CD14-positive monocyte (primary cell): ENCODE measurements at regions not wholly inside any gene's neighbourhood (a gene's known extent, or its start where the extent isn't known, plus 50 kb on each side); places are given as distances from the start of the nearest gene placed in this dataset.

ENCODE experiments used
- DNase-seq, 3 donors: peaks; one replicate each; pipeline ENCODE4 v3.0.0-alpha.2; 2011 to 2022
- H2AFZ ChIP-seq: 2 replicates; pipeline ENCODE4 v1.6.0; 2012; ENCODE audit warnings: mild to moderate bottlenecking, low read depth, low read length, inconsistent platforms; ENCODE audit not compliant: insufficient read depth, poor library complexity, severe bottlenecking
- H3K27ac ChIP-seq, 2 donors: 1 replicate in 1 of 2; 2 replicates in 1 of 2; pipeline ENCODE4 v1.5.1; 2012 to 2013; ENCODE audit warnings: low read length in 2 of 2, control low read depth in 1 of 2, inconsistent platforms in 1 of 2, low read depth in 1 of 2, mild to moderate bottlenecking in 1 of 2
- H3K27me3 ChIP-seq, 2 donors: one replicate each; pipeline versions ENCODE4 v1.6.0 to v1.6.1; 2011 to 2013; ENCODE audit warnings: low read length in 2 of 2; ENCODE audit not compliant: control insufficient read depth in 2 of 2, insufficient read depth in 2 of 2
- H3K36me3 ChIP-seq, 2 donors: replicated peaks in 1 of 2; 1 replicate in 1 of 2; 2 replicates in 1 of 2; pipeline versions ENCODE4 v1.5.1 to v1.6.1; 2012 to 2013; ENCODE audit warnings: low read length in 2 of 2, control low read depth in 1 of 2, inconsistent platforms in 1 of 2, mild to moderate bottlenecking in 1 of 2; ENCODE audit not compliant: insufficient read depth in 2 of 2, control insufficient read depth in 1 of 2
- H3K4me1 ChIP-seq, 2 donors: 1 replicate in 1 of 2; 2 replicates in 1 of 2; pipeline versions ENCODE4 v1.5.1 to v1.6.1; 2012 to 2013; ENCODE audit warnings: low read length in 2 of 2, control low read depth in 1 of 2, inconsistent platforms in 1 of 2, mild to moderate bottlenecking in 1 of 2, moderate library complexity in 1 of 2; ENCODE audit not compliant: insufficient read depth in 2 of 2, control insufficient read depth in 1 of 2
- H3K4me2 ChIP-seq: replicated peaks from 2 replicates; pipeline ENCODE3; 2012; ENCODE audit warnings: low read length, moderate library complexity, mild to moderate bottlenecking; ENCODE audit not compliant: poor library complexity, severe bottlenecking; ENCODE audit errors: extremely low read depth
- H3K4me3 ChIP-seq, 3 experiments: fragments of 200-600 bp in 1 of 3; sonication (generic) in 1 of 3; replicated peaks in 1 of 3; 1 replicate in 2 of 3; 2 replicates in 1 of 3; pipeline ENCODE4 v1.5.1; 2011 to 2013; ENCODE audit warnings: low read length in 3 of 3, mild to moderate bottlenecking in 3 of 3, control low read depth in 2 of 3, low read depth in 2 of 3, inconsistent platforms in 1 of 3, moderate library complexity in 1 of 3
- H3K79me2 ChIP-seq: 2 replicates; pipeline ENCODE4 v1.6.0; 2012; ENCODE audit warnings: mild to moderate bottlenecking, control low read depth, inconsistent platforms, low read length, moderate library complexity; ENCODE audit not compliant: insufficient read depth
- H3K9ac ChIP-seq: 2 replicates; pipeline ENCODE4 v1.6.0; 2017; ENCODE audit warnings: low read length, mild to moderate bottlenecking; ENCODE audit not compliant: insufficient read depth, poor library complexity, severe bottlenecking
- H3K9me3 ChIP-seq, 2 donors: replicated peaks in 1 of 2; 1 replicate in 1 of 2; 2 replicates in 1 of 2; pipeline versions ENCODE4 v1.5.1 to v1.6.1; 2012 to 2013; ENCODE audit warnings: low read length in 2 of 2, control low read depth in 1 of 2; ENCODE audit not compliant: control insufficient read depth in 1 of 2, insufficient read depth in 1 of 2
- H4K20me1 ChIP-seq: 2 replicates; pipeline ENCODE4 v1.6.0; 2012; ENCODE audit warnings: mild to moderate bottlenecking, low read length, control low read depth, moderate library complexity; ENCODE audit not compliant: insufficient read depth
- H3K27ac Mint-ChIP-seq, 7 donors: one replicate each; pipeline ENCODE4 v1.8.0; 2020; ENCODE audit warnings: mild to moderate bottlenecking in 7 of 7, mixed read lengths in 7 of 7, moderate library complexity in 6 of 7, inconsistent platforms in 2 of 7
- H3K27me3 Mint-ChIP-seq, 3 donors: one replicate each; pipeline ENCODE4 v1.8.0; 2021 to 2022; ENCODE audit warnings: low read depth in 3 of 3, mild to moderate bottlenecking in 3 of 3, mixed read lengths in 3 of 3, moderate library complexity in 3 of 3, inconsistent platforms in 1 of 3
- H3K36me3 Mint-ChIP-seq, 2 donors: one replicate each; pipeline ENCODE4 v1.8.0; 2020; ENCODE audit warnings: mixed read lengths in 2 of 2, inconsistent platforms in 1 of 2, mild to moderate bottlenecking in 1 of 2
- H3K4me1 Mint-ChIP-seq: one replicate; pipeline ENCODE4 v1.8.0; 2020; ENCODE audit warnings: mild to moderate bottlenecking, mixed read lengths
- H3K4me3 Mint-ChIP-seq, 2 donors: one replicate each; pipeline ENCODE4 v1.8.0; 2020; ENCODE audit warnings: mild to moderate bottlenecking in 2 of 2, mixed read lengths in 2 of 2, moderate library complexity in 1 of 2
- H3K9me3 Mint-ChIP-seq, 7 donors: one replicate each; pipeline ENCODE4 v1.8.0; 2020 to 2022; ENCODE audit warnings: mixed read lengths in 7 of 7, mild to moderate bottlenecking in 6 of 7, moderate library complexity in 6 of 7, inconsistent platforms in 2 of 7
- CTCF ChIP-seq: fragments of 200-600 bp; IDR thresholded peaks from one replicate; pipeline ENCODE4 v1.8.0; 2022; ENCODE audit warnings: antibody characterized with exemption, mild to moderate bottlenecking
- WGBS: methylation state at CpG from one replicate; pipeline ENCODE4 v1.1.5; 2013; ENCODE audit warnings: missing lambda C conversion rate; ENCODE audit not compliant: insufficient coverage; 5-methylcytosine and 5-hydroxymethylcytosine counted together
- intact Hi-C, 2 donors: fragments of 100-400 bp; cut with micrococcal nuclease; formaldehyde crosslinking; loops; one replicate each; pipeline versions ENCODE4 v1.15.0 to v1.15.1; 2023

- H3K4me3 ChIP-seq: no peak overlapping the region
- H3K36me3 ChIP-seq: no peaks in the 10 kb centered on the region
- H3K4me3 Mint-ChIP-seq: no peak overlapping the region
- H3K9me3 Mint-ChIP-seq: peaks cover 3 to 9% (median 3%) of the 10 kb centered on the region in 7 donors
- no peak for TF ChIP-seq CTCF
- H3K9ac ChIP-seq: no peak overlapping the region
- intact Hi-C loops: no loop called here
- no peaks in the 10 kb centered on the region for H3K9me3 ChIP-seq
- no peak overlapping the region for H2AFZ ChIP-seq
- H3K4me1 ChIP-seq: no peaks in the 10 kb centered on the region
- no peaks in the 10 kb centered on the region for H3K36me3 Mint-ChIP-seq
- H3K4me1 Mint-ChIP-seq: no peaks in the 10 kb centered on the region
- DNase-seq: no peak
- H3K27ac ChIP-seq: no peak overlapping the region
- H3K4me2 ChIP-seq: no peak overlapping the region
- H4K20me1 ChIP-seq: no peaks in the 10 kb centered on the region
- H3K27me3 Mint-ChIP-seq: no peaks in the 10 kb centered on the region
- H3K27ac Mint-ChIP-seq: no peak overlapping the region
- no peaks in the 10 kb centered on the region for H3K79me2 ChIP-seq
- no peaks in the 10 kb centered on the region for H3K27me3 ChIP-seq
Observed at GRCh38 chr4:59966758-59967157, 1233.4 kb upstream of the ADGRL3 start.

- no peak overlapping the region for H3K4me3 Mint-ChIP-seq
Observed at GRCh38 chr4:59968796-59969195, 1231.3 kb upstream of the ADGRL3 start.

More at GRCh38 chr4:59968796-59969195, 1231.3 kb upstream of the ADGRL3 start:
- TF ChIP-seq CTCF: no peak
- H3K27ac Mint-ChIP-seq: no peak overlapping the region
- no peaks in the 10 kb centered on the region for H3K4me1 Mint-ChIP-seq
- no peaks in the 10 kb centered on the region for H3K79me2 ChIP-seq
- peaks cover 3 to 7% (median 3%) of the 10 kb centered on the region in 7 donors for H3K9me3 Mint-ChIP-seq
- H3K4me1 ChIP-seq: no peaks in the 10 kb centered on the region
- intact Hi-C loops: no loop called here
- WGBS: 89% methylated on average over 3 of the region's 5 CpGs
- H3K36me3 Mint-ChIP-seq: no peaks in the 10 kb centered on the region
- H3K36me3 ChIP-seq: no peaks in the 10 kb centered on the region
- H2AFZ ChIP-seq: no peak overlapping the region
- no peak overlapping the region for H3K4me2 ChIP-seq
- no peaks in the 10 kb centered on the region for H3K27me3 ChIP-seq
- no peak overlapping the region for H3K4me3 ChIP-seq
- no peak for DNase-seq
- no peak overlapping the region for H3K9ac ChIP-seq
- peaks cover 0 to 4% of the 10 kb centered on the region in 2 donors for H3K9me3 ChIP-seq
- no peaks in the 10 kb centered on the region for H3K27me3 Mint-ChIP-seq
- H4K20me1 ChIP-seq: no peaks in the 10 kb centered on the region
- no peak overlapping the region for H3K27ac ChIP-seq
